ENCODE measurements at regions not wholly inside any gene's neighbourhood (a gene's known extent, or its start where the extent isn't known, plus 50 kb on each side); places are given as distances from the start of the nearest gene placed in this dataset.

- TF ChIP-seq ZNF274 (IDR thresholded peaks at IDR 0.05; ENCODE audit: low read depth, low read length): no peak
Observed at GRCh38 chr9:81396528-81396927, 292.8 kb downstream of the TLE1 start.

GRCh38 chr9:81395676-81396054 is 293.7 kb downstream of the TLE1 start:
- no peak overlapping the region for H3K4me3 ChIP-seq (ENCODE audit: low read length)
- TF ChIP-seq ZNF274 (IDR thresholded peaks at IDR 0.05; ENCODE audit: low read depth, low read length): no peak

More at GRCh38 chr9:81396528-81396927, 292.8 kb downstream of the TLE1 start:
- no peak overlapping the region for H3K4me3 ChIP-seq (ENCODE audit: low read length)

GRCh38 chr9:81394881-81395675 is 294.3 kb downstream of the TLE1 start:
- no peak overlapping the region for H3K4me3 ChIP-seq (ENCODE audit: low read length)
- TF ChIP-seq ZNF274 (IDR thresholded peaks at IDR 0.05; ENCODE audit: low read depth, low read length): no peak

GRCh38 chr9:81393985-81394811 is 295.1 kb downstream of the TLE1 start:
- TF ChIP-seq ZNF274 (IDR thresholded peaks at IDR 0.05; ENCODE audit: low read depth, low read length): no peak
- no peak overlapping the region for H3K4me3 ChIP-seq (ENCODE audit: low read length)

GRCh38 chr9:81391457-81391825 is 297.9 kb downstream of the TLE1 start:
- no peak overlapping the region for H3K4me3 ChIP-seq (ENCODE audit: low read length)
- TF ChIP-seq ZNF274 (IDR thresholded peaks at IDR 0.05; ENCODE audit: low read depth, low read length): no peak

GRCh38 chr9:81390792-81391456 is 298.4 kb downstream of the TLE1 start:
- no peak overlapping the region for H3K4me3 ChIP-seq (ENCODE audit: low read length)
- TF ChIP-seq ZNF274 (IDR thresholded peaks at IDR 0.05; ENCODE audit: low read depth, low read length): no peak

GRCh38 chr9:81389569-81389993 is 299.8 kb downstream of the TLE1 start:
- TF ChIP-seq ZNF274 (IDR thresholded peaks at IDR 0.05; ENCODE audit: low read depth, low read length): no peak
- no peak overlapping the region for H3K4me3 ChIP-seq (ENCODE audit: low read length)

- TF ChIP-seq ZNF274 (IDR thresholded peaks at IDR 0.05; ENCODE audit: low read depth, low read length): no peak
- no peak overlapping the region for H3K4me3 ChIP-seq (ENCODE audit: low read length)
Observed at GRCh38 chr9:81388831-81389230, 300.5 kb downstream of the TLE1 start.

- no peak for TF ChIP-seq ZNF274 (IDR thresholded peaks at IDR 0.05; ENCODE audit: low read depth, low read length)
- no peak overlapping the region for H3K4me3 ChIP-seq (ENCODE audit: low read length)
Observed at GRCh38 chr9:81387360-81388106, 301.8 kb downstream of the TLE1 start.

GRCh38 chr9:81384911-81385310 is 304.4 kb downstream of the TLE1 start:
- H3K4me3 ChIP-seq (ENCODE audit: low read length): no peak overlapping the region
- TF ChIP-seq ZNF274 (IDR thresholded peaks at IDR 0.05; ENCODE audit: low read depth, low read length): no peak

GRCh38 chr9:81382281-81382680 is 307.1 kb downstream of the TLE1 start:
- no peak overlapping the region for H3K4me3 ChIP-seq (ENCODE audit: low read length)
- no peak for TF ChIP-seq ZNF274 (IDR thresholded peaks at IDR 0.05; ENCODE audit: low read depth, low read length)

GRCh38 chr9:81381694-81382093 is 307.7 kb downstream of the TLE1 start:
- TF ChIP-seq ZNF274 (IDR thresholded peaks at IDR 0.05; ENCODE audit: low read depth, low read length): no peak
- no peak overlapping the region for H3K4me3 ChIP-seq (ENCODE audit: low read length)

- TF ChIP-seq ZNF274 (IDR thresholded peaks at IDR 0.05; ENCODE audit: low read depth, low read length): no peak
- H3K4me3 ChIP-seq (ENCODE audit: low read length): no peak overlapping the region
Observed at GRCh38 chr9:81380504-81381359, 308.6 kb downstream of the TLE1 start.

Data from GM08714 (cell line).